OCI-LY3 (cell line): ENCODE measurements at regions not wholly inside any gene's neighbourhood (a gene's known extent, or its start where the extent isn't known, plus 50 kb on each side); places are given as distances from the start of the nearest gene placed in this dataset.
"Not testable (repeated sequence)": the region's sequence is repeated elsewhere in the genome, so short reads cannot be mapped to it uniquely, and the experiment has no call there.

Experiments used
- CTCF ChIP-seq: fragments of 200-600, 300-600 bp; sonication (generic); IDR thresholded peaks from 2 replicates; pipeline ENCODE4 v1.5.1; 2014; ENCODE audit warnings: antibody characterized with exemption, low read length, low read depth
- EZH2phosphoT487 ChIP-seq: fragments of 200-600 bp; shearing (Covaris generic); IDR thresholded peaks from 2 replicates; pipeline ENCODE4 v1.6.1; 2018; ENCODE audit warnings: antibody characterized with exemption, mixed run types, low read depth

- TF ChIP-seq CTCF, EZH2phosphoT487: not testable (repeated sequence)
Observed at GRCh38 chr14:82994547-82994946, 1460.9 kb upstream of the SEL1L start.
